Astrocyte (in vitro differentiated cells and primary cell): ENCODE measurements at regions not wholly inside any gene's neighbourhood (a gene's known extent, or its start where the extent isn't known, plus 50 kb on each side); places are given as distances from the start of the nearest gene placed in this dataset.

ENCODE experiments used
- CTCF ChIP-seq: IDR thresholded peaks from 2 replicates; pipeline ENCODE4 v1.5.1; 2011; ENCODE audit warnings: low read depth, mild to moderate bottlenecking, inconsistent platforms, low read length, moderate library complexity; ENCODE audit not compliant: insufficient read depth
- EZH2 ChIP-seq: IDR thresholded peaks from 2 replicates; pipeline ENCODE4 v1.6.1; 2012; ENCODE audit warnings: mild to moderate bottlenecking, low read length, inconsistent platforms; ENCODE audit not compliant: insufficient read depth

DNA sequence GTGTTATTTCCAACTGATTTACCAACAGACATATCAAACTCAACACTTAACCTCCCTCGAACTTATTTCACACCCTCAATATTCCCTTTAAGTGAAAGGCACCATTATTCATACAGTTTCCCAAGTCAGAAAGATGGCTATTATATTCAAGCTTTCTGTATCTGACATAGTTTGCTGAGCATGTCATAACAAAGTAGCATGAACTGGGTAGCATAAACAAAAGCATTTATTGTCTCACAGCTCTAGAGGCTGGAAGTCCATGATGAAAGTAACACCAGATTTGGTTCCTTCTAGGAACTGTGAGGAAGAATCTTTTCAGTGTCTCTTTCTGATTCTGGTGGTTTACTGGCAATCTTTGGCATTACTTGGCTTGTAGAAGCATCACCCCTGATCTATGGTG is 1388.6 kb downstream of the TECRL start:
- TF ChIP-seq CTCF, result no peak
- TF ChIP-seq EZH2, result no peak
